HEK293T (cell line): ENCODE measurements at regions not wholly inside any gene's neighbourhood (a gene's known extent, or its start where the extent isn't known, plus 50 kb on each side); places are given as distances from the start of the nearest gene placed in this dataset.
"Not testable (repeated sequence)": the region's sequence is repeated elsewhere in the genome, so short reads cannot be mapped to it uniquely, and the experiment has no call there.

Experiments
- CTCF ChIA-PET: fragments of 350-600 bp; formaldehyde crosslinking; extraction: SDS; loops from one replicate; lab custom pipeline; 2021; ENCODE audit warnings: antibody characterized with exemption, inconsistent platforms; lab: Yijun Ruan, JAX
- POLR2A ChIA-PET: fragments of 350-600 bp; formaldehyde crosslinking; extraction: SDS; loops from one replicate; lab custom pipeline; 2020; ENCODE audit warnings: antibody characterized with exemption, inconsistent platforms; lab: Yijun Ruan, JAX
- DNase-seq: peaks from one replicate; pipeline ENCODE4 v3.0.0; 2012; ENCODE audit warnings: mixed read lengths; ENCODE audit errors: extremely low spot score
- ARNT ChIP-seq: fragments of 450-650 bp; IDR thresholded peaks from 2 replicates; pipeline ENCODE4 v1.6.1; 2017; ENCODE audit warnings: mild to moderate bottlenecking
- BHLHE40 ChIP-seq: fragments of 450-650 bp; IDR thresholded peaks from 2 replicates; pipeline ENCODE4 v1.6.1; 2016; ENCODE audit warnings: mild to moderate bottlenecking, moderate library complexity, borderline replicate concordance
- CTBP1 ChIP-seq: fragments of 450-650 bp; IDR thresholded peaks from 2 replicates; pipeline ENCODE4 v1.6.1; 2016; ENCODE audit warnings: borderline replicate concordance
- ELF4 ChIP-seq: fragments of 450-650 bp; IDR thresholded peaks from 2 replicates; pipeline ENCODE4 v1.6.1; 2017; ENCODE audit warnings: antibody characterized with exemption
- FOXA1 ChIP-seq: fragments of 450-650 bp; IDR thresholded peaks from 2 replicates; pipeline ENCODE4 v1.6.1; 2016; ENCODE audit warnings: mild to moderate bottlenecking
- FOXK2 ChIP-seq: fragments of 450-650 bp; IDR thresholded peaks from 2 replicates; pipeline ENCODE4 v1.6.1; 2016; ENCODE audit warnings: mild to moderate bottlenecking
- FOXM1 ChIP-seq: fragments of 450-650 bp; IDR thresholded peaks from 2 replicates; pipeline ENCODE4 v1.6.1; 2017; ENCODE audit warnings: mild to moderate bottlenecking, borderline replicate concordance
- HDGF ChIP-seq: fragments of 450-650 bp; IDR thresholded peaks from 2 replicates; pipeline ENCODE4 v1.6.1; 2017; ENCODE audit warnings: antibody characterized with exemption, borderline replicate concordance
- L3MBTL2 ChIP-seq: fragments of 450-650 bp; conservative IDR thresholded peaks from 2 replicates; pipeline ENCODE4 v1.6.1; 2016; ENCODE audit warnings: mild to moderate bottlenecking
- LEF1 ChIP-seq: fragments of 450-650 bp; IDR thresholded peaks from 2 replicates; pipeline ENCODE4 v1.6.1; 2017; ENCODE audit warnings: mild to moderate bottlenecking, borderline replicate concordance
- NFRKB ChIP-seq: fragments of 450-650 bp; IDR thresholded peaks from 2 replicates; pipeline ENCODE4 v1.6.1; 2016; ENCODE audit warnings: mild to moderate bottlenecking, moderate library complexity
- SP1 ChIP-seq: fragments of 450-650 bp; IDR thresholded peaks from 2 replicates; pipeline ENCODE4 v1.6.1; 2017
- SUZ12 ChIP-seq: fragments of 450-650 bp; IDR thresholded peaks from 2 replicates; pipeline ENCODE4 v1.6.1; 2016; ENCODE audit warnings: mild to moderate bottlenecking
- TARDBP ChIP-seq: fragments of 450-650 bp; IDR thresholded peaks from 2 replicates; pipeline ENCODE4 v1.6.1; 2016
- ZNF384 ChIP-seq: fragments of 450-650 bp; IDR thresholded peaks from 2 replicates; pipeline ENCODE4 v1.6.1; 2016
- TF ChIP-seq, protein P1 (sequence below): fragments of 450-650 bp; IDR thresholded peaks from 2 replicates; pipeline ENCODE4 v1.6.1; 2016

GRCh38 chr3:89533275-89533674 is 425.9 kb downstream of the EPHA3 start:
- ChIA-PET POLR2A (no interaction called here), CTCF (no interaction called here)

GRCh38 chr3:89554587-89554986 is 447.2 kb downstream of the EPHA3 start:
- DNase-seq, POLR2A ChIA-PET, CTCF ChIA-PET: not testable (repeated sequence)

More at GRCh38 chr3:89533275-89533674, 425.9 kb downstream of the EPHA3 start:
- no peak for TF ChIP-seq FOXK2
- TF ChIP-seq ELF4 = no peak
- TF ChIP-seq, protein P1, sequence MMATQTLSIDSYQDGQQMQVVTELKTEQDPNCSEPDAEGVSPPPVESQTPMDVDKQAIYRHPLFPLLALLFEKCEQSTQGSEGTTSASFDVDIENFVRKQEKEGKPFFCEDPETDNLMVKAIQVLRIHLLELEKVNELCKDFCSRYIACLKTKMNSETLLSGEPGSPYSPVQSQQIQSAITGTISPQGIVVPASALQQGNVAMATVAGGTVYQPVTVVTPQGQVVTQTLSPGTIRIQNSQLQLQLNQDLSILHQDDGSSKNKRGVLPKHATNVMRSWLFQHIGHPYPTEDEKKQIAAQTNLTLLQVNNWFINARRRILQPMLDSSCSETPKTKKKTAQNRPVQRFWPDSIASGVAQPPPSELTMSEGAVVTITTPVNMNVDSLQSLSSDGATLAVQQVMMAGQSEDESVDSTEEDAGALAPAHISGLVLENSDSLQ = no peak
- no peak for TF ChIP-seq LEF1
- no peak for TF ChIP-seq FOXA1
- no peak for TF ChIP-seq L3MBTL2
- TF ChIP-seq ZNF384 = no peak
- TF ChIP-seq CTBP1 = no peak
- no peak for TF ChIP-seq HDGF
- no peak for TF ChIP-seq SUZ12
- no peak for TF ChIP-seq SP1
- no peak for TF ChIP-seq TARDBP
- no peak for TF ChIP-seq ARNT
- no peak for TF ChIP-seq NFRKB
- TF ChIP-seq FOXM1 = no peak
- no peak for TF ChIP-seq BHLHE40
- no peak for DNase-seq

DNA sequence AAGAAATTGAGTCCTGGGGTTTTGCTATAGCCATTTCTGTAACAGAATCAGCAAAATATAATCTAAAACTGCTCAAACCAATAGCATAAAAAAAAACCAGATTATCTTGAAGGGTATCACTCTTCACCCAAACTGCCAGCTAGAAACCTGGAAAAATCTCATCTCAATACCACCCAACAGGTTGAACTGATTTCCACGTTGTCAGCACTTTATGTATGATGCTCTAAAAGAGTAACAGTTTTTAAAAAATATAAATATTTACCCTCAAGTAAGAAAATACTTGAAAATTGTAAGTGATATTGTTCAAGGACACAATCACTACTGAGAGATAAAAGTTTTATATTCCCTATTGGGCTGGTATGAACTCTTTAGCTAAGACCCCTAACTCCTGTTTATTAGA is 451.3 kb downstream of the EPHA3 start:
- ChIA-PET POLR2A (no interaction called here), CTCF (no interaction called here)
- TF ChIP-seq NFRKB = no peak
- TF ChIP-seq, protein P1 = no peak
- TF ChIP-seq FOXM1 = no peak
- TF ChIP-seq ARNT = no peak
- TF ChIP-seq L3MBTL2 = no peak
- TF ChIP-seq LEF1 = no peak
- TF ChIP-seq FOXA1 = no peak
- TF ChIP-seq ELF4 = no peak
- TF ChIP-seq TARDBP = no peak
- no peak for TF ChIP-seq HDGF
- TF ChIP-seq CTBP1 = no peak
- no peak for TF ChIP-seq BHLHE40
- TF ChIP-seq SUZ12 = no peak
- no peak for TF ChIP-seq FOXK2
- no peak for TF ChIP-seq ZNF384
- TF ChIP-seq SP1 = no peak
- DNase-seq = no peak

GRCh38 chr3:89560568-89560967 is 453.1 kb downstream of the EPHA3 start:
- ChIA-PET POLR2A (no interaction called here), CTCF (no interaction called here)
- DNase-seq = no peak
- TF ChIP-seq ARNT (no peak), FOXK2 (no peak), CTBP1 (no peak), ZNF384 (no peak), SP1 (no peak), FOXA1 (no peak), SUZ12 (no peak), HDGF (no peak), L3MBTL2 (no peak), ELF4 (no peak), FOXM1 (no peak), NFRKB (no peak), BHLHE40 (no peak)
- TF ChIP-seq, protein P1 = no peak

GRCh38 chr3:89562373-89562772 is 455.0 kb downstream of the EPHA3 start:
- POLR2A ChIA-PET = no interaction called here
- CTCF ChIA-PET = no interaction called here
- TF ChIP-seq L3MBTL2 (no peak), FOXA1 (no peak)
- TF ChIP-seq, protein P1 = no peak
- DNase-seq = no peak

GRCh38 chr3:89565098-89565497 is 457.7 kb downstream of the EPHA3 start:
- TF ChIP-seq SUZ12 (no peak), TARDBP (no peak), BHLHE40 (no peak), LEF1 (no peak), L3MBTL2 (no peak), NFRKB (no peak)
- TF ChIP-seq, protein P1 = no peak
- POLR2A ChIA-PET = no interaction called here
- CTCF ChIA-PET = no interaction called here
- DNase-seq = no peak
